HG03135 (cell line): ENCODE measurements at regions not wholly inside any gene's neighbourhood (a gene's known extent, or its start where the extent isn't known, plus 50 kb on each side); places are given as distances from the start of the nearest gene placed in this dataset.

Experiments
- ATAC-seq: cut with Tn5 transposase; IDR thresholded peaks from one replicate; pipeline ENCODE4 v1.9.1; 2021; ENCODE audit warnings: mild to moderate bottlenecking, moderate library complexity; ENCODE audit not compliant: unreplicated experiment

GRCh38 chr13:80475718-80476117 is 134.8 kb upstream of the SPRY2 start:
- no peak for ATAC-seq

DNA sequence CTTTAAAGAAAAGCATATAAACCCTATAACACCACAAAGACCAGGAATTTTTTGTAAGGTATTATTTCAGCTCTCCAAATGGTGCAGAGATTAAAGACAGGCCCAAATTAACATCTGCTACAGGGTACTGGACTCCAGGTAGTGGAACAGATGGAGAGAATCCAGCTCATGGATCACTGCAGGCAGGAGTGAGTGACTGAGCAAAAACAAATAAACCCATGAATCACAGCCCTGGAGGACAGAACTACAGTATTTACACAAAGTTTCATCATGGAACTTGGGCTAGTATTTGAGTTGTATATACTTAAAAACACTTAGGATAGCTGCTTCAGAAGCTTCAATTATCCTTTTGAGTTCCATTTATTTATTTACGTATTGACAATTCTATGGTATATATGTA is 132.8 kb upstream of the SPRY2 start:
- no peak for ATAC-seq

DNA sequence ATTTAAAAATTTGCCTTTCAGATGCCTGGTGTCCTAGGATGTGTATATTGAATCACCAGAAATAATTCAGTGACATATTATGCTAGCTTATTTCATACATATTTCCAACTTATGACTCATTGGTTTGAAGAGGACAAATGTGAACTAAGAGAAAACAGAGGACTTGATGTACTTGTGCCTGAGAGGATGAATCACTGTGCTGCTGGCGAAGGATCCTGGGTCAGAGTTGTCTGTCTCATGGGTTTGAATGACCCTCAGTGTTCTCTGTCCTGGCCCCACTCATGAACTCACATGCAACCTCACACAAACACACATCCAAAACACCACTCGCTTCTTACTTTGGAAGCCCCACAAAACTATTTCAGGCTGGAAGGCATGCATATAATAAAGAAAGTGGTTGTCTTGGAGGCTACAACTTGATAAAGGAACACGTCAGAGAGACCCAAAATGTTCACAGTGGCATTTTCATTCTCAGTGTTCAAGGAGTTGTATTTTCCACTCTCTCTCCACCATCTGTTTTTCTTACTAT is 129.0 kb upstream of the SPRY2 start:
- ATAC-seq = no peak

DNA sequence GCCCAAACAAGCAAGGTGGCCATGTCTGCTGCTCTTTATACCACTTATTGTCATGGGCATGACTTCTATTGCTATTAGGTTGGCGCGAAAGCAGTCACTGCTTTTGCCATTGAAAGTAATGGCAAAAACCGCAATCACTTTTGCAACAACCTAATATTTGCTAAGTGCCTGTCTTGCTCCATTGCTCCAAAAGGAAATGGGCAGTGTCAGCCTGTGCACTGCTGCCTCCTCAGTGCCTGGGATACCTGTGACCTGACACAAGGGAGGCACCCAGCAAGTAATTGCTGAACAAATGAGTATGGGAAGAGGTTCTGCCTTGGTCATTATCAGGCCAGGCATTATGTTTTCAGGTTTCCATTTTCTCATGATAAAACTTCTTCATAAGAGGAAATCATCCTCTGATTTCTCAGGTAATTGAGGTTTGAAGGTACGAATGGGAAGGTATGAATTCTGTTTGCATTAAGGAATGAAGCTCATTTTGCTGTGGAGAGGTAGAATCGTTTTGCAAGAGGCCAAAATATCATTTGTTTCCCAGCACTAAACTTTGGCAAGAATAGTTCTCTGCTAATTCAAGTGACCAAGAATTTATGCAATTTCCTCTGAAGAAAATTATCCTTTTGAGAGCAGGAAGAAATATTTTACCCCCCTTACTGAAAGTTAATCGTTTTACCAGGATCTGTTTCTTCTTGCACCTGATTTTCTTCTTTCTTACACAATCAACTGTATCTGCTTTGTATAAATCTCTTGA is 128.4 kb upstream of the SPRY2 start:
- ATAC-seq = no peak

- ATAC-seq = no peak
Observed at GRCh38 chr13:80465321-80465720, 124.4 kb upstream of the SPRY2 start.

GRCh38 chr13:80463673-80464352 is 122.9 kb upstream of the SPRY2 start:
- ATAC-seq = no peak

- ATAC-seq = no peak
Observed at GRCh38 chr13:80462567-80462966, 121.6 kb upstream of the SPRY2 start.

DNA sequence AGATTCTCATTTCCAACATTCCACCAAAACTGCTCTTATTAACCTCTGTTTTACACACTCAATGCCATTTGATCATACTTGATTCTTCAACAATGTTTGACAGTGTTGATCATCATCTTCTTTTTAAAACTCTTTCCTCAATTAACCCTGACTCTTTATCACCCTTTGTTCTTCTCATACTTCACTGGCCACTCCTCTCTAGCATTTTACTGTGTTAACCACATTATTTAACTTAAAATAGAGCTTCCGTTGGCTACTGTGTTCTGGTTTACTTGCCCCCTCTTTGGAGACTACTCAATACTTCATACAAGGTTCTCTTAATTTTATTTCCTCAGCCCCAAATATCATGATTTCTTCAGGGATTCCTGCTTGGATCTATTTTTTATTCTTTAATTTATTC is 121.1 kb upstream of the SPRY2 start:
- ATAC-seq = no peak

DNA sequence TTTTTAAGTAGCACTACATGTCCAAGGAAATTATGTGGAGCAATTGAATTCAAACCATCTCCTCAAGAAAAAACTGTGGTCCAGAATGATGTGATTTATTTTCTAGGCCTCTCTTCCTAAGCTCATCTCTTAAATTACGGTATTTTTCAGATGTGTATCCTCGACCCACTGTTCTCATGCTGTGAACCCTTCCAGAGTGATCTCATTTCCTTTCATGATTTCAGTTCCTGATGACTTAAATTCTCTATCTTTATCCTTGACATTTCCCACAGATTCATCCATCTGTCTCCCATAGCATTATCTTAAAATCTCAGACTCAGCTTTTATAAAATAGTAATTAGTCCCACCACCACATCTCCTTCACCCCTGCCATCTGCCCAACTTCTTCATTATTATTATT is 117.6 kb upstream of the SPRY2 start:
- no peak for ATAC-seq

DNA sequence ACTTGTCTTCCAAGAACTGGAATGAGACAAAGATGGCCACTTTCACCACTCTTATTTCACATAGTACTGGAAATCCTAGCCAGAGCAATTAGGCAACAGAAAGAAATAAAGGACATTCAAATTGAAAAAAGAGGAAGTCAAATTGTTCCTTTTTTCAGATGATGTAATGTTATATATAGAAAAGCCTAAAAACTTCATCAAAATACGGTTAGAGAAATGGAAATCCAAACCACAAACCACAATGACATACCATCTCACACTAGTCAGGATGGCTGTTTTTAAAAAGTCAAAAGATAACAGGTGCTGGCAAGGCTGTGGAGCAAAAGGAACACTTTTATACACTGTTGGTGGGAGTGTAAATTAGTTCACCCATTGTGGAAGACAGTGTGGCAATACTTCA is 113.3 kb upstream of the SPRY2 start:
- peak; percentile 70 for ATAC-seq

DNA sequence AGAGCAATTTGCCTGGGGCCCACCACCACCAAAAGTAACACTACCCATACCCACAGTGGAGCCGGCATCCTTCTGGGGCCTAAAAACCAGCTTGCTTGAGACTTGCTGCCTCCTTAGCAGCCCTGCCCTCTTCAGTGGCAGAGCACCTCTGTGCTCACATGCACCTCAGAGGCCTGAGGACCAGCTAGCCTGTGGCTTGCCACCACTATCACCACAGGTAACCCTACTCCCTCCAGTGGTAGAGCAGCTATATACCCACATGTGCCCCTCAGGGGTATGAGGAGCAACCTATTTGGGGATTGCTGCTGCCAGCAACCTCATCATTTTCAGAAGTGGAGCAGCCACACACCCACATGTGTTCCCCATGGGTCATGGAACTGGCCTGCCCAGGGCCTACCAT is 111.4 kb upstream of the SPRY2 start:
- no peak for ATAC-seq

GRCh38 chr13:80451641-80452040 is 110.7 kb upstream of the SPRY2 start:
- no peak for ATAC-seq

- ATAC-seq = no peak
Observed at GRCh38 chr13:80450386-80450785, 109.5 kb upstream of the SPRY2 start.

DNA sequence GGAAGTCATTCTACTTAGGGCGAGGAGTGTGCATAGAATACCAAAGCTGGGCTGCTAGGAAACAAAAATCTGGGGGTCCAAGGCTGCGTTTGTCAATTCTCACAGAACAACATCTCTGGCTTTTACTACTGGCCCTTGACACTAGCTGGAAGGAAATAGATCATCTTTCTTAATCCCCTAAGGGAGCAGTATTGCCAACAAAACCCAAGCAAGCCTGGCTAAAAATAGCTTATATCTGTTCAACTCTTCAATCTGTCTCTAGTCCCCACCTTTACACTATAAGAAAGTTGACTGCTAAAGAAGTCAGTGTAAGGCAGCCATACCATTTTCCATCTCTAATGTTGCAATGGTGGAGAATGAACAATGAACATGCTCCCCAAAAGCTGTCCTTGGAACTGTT is 107.8 kb upstream of the SPRY2 start:
- ATAC-seq = no peak

DNA sequence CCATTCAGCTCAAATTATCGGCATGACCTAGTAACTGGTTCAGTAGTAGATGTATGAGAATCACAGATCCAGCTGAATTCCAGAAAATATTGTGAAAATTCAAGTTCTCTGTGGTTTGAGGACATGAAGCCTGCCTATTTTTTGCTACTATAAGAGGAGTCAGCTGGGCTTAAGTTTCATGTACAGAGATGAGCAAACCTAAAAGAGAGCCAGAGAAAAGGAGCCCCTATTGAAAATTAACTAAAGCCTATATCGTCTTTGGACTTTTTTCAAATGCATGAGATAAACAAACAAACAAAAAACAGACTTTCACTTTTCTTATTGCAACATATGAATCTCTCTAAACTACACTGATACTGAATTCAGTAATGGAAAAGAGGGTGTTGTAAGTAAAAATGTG is 106.8 kb upstream of the SPRY2 start:
- ATAC-seq = no peak

DNA sequence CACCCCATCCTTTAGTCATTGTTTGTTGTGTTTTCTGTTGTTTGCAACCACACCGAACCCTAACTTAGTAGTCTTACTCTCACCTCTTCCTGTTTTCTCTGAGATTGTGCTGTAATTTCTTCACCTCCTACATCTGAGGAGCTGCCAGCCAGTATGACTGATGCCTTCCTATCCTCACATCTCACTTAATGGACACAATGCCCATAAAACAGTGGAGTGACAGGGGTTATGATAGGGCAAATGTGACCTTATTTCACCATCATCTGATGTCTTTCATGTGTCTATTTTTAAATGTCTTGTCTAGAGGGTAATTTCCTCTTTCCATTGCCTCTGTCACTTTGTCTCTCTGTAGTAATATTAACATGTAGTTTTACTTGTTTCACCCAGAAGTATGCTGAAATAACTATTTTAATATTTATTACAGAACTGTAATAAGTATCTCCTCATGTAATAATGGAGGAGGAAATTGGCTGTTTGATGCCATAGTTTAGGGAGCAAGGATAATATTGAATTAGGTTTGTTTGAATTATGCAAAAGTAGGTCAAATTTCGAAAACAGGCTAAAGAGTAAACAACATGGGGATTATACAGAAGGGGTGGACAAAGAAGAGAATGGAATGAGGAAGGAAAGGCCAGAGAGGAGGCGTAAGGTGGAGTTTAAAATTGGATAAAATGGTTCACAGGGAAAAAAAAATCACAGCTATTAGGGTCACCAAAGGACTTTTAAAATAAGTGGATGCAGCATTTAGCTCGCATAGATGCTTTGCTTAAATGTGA is 103.5 kb upstream of the SPRY2 start:
- ATAC-seq = no peak

GRCh38 chr13:80442609-80443008 is 101.7 kb upstream of the SPRY2 start:
- no peak for ATAC-seq

DNA sequence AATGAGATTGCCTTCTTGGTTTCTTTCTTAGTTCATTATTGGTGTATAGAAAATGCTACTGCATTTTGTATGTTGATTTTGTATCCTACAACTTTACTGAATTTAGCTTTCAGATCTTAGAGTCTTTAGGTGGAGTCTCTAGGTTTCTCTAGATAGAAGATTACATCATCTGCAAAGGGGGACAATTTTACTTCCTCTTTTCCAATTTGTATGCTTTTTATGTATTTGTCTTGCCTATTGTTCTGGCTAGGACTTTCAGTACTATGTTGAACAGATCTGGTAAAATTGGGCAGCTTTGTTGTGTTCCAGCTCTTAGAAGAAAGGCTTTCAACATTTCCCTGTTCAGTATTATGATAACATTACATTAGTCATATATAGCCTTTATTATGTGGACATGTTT is 101.0 kb upstream of the SPRY2 start:
- no peak for ATAC-seq

- ATAC-seq = no peak
Observed at GRCh38 chr13:80438521-80438920, 97.6 kb upstream of the SPRY2 start.

- no peak for ATAC-seq
Observed at GRCh38 chr13:80437231-80437630, 96.3 kb upstream of the SPRY2 start.

DNA sequence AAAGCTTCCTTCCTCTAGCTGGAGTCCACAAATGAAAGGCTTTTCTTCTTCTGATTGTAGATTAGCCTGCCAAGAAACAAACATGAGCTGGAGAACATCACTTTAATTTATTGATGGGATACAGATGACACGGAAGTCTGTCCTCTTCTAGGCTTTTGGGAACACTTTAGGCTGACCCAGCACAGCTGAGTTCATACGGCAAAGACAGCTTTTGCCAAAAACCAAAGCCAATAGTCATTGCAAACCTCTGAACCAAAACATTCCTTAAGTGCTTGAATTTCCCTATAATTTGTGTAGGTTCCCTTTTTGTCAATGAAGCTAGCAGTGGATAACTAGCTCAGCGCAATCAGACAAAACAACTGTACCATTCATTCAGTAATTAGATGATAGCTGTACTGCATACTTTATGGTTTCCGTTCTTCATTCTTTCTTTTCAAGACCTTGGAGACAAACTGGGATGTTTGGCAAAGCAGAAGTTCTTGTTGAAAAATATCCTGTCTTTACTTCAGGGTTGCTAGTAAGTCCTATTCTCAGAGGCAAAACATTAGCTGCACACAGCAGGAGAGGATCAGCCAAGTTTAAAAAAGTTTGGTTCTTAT is 95.7 kb upstream of the SPRY2 start:
- ATAC-seq = no peak
